Gastroesophageal sphincter (tissue), 3 donors: ENCODE measurements at regions not wholly inside any gene's neighbourhood (a gene's known extent, or its start where the extent isn't known, plus 50 kb on each side); places are given as distances from the start of the nearest gene placed in this dataset.

Source experiments
- EP300 ChIP-seq: sonication (generic); formaldehyde crosslinking; IDR thresholded peaks from one replicate; pipeline ENCODE4 v1.6.1; 2017; ENCODE audit warnings: antibody characterized with exemption, mild to moderate bottlenecking
- POLR2AphosphoS5 ChIP-seq: sonication (generic); formaldehyde crosslinking; IDR thresholded peaks from one replicate; pipeline ENCODE4 v1.6.1; 2017; ENCODE audit warnings: antibody characterized with exemption
- TF ChIP-seq, protein P1 (sequence below), 4 experiments: fragments of 200-600 bp in 2 of 4; fragments of 450-650 bp in 2 of 4; sonication (generic) in 1 of 4; IDR thresholded peaks; one replicate each; pipeline ENCODE4 v1.5.1; 2017 to 2019; ENCODE audit warnings: antibody characterized with exemption in 4 of 4, mild to moderate bottlenecking in 2 of 4, moderate library complexity in 2 of 4

DNA sequence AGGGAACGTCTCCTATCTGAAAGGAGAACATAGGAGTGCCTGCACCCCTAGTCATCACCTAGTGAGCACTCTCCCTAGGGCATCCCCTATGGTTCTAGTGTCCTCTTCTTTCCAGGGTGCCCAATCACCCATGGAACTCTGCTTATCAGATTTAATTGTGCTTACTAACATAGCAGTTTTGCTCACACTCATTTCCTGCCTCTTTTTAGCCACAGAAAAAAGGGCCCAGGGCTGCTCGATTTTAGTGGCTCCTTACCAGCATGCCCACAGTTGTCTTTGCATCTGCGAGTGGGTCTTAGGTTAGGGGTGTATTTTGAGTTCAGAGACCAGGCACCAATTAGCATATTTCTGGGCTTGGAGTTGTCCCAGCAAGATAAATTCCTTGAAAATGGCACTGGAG lies 1110.2 kb downstream of the TAF11L14 start:
- TF ChIP-seq EP300 (no peak), POLR2AphosphoS5 (no peak)
- TF ChIP-seq, protein P1, sequence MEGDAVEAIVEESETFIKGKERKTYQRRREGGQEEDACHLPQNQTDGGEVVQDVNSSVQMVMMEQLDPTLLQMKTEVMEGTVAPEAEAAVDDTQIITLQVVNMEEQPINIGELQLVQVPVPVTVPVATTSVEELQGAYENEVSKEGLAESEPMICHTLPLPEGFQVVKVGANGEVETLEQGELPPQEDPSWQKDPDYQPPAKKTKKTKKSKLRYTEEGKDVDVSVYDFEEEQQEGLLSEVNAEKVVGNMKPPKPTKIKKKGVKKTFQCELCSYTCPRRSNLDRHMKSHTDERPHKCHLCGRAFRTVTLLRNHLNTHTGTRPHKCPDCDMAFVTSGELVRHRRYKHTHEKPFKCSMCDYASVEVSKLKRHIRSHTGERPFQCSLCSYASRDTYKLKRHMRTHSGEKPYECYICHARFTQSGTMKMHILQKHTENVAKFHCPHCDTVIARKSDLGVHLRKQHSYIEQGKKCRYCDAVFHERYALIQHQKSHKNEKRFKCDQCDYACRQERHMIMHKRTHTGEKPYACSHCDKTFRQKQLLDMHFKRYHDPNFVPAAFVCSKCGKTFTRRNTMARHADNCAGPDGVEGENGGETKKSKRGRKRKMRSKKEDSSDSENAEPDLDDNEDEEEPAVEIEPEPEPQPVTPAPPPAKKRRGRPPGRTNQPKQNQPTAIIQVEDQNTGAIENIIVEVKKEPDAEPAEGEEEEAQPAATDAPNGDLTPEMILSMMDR (IDR thresholded peaks at IDR 0.05): no peak
